Mesenchymal stem cell (in vitro differentiated cells and primary cell): ENCODE measurements at regions not wholly inside any gene's neighbourhood (a gene's known extent, or its start where the extent isn't known, plus 50 kb on each side); places are given as distances from the start of the nearest gene placed in this dataset.

Experiments
- DNase-seq: peaks from one replicate; pipeline ENCODE4 v3.0.0-alpha.2; 2013
- H2AFZ ChIP-seq: one replicate; pipeline ENCODE4 v1.6.1; 2013; ENCODE audit warnings: low read depth, mild to moderate bottlenecking, control low read depth, inconsistent platforms, low read length, moderate library complexity
- H2AK5ac ChIP-seq: 2 replicates; pipeline ENCODE4 v1.6.1; 2013; ENCODE audit warnings: low read length, moderate library complexity, mild to moderate bottlenecking, inconsistent platforms; ENCODE audit not compliant: severe bottlenecking
- H2BK120ac ChIP-seq: one replicate; pipeline ENCODE4 v1.6.1; 2013; ENCODE audit warnings: low read depth, mild to moderate bottlenecking, inconsistent platforms, low read length, moderate library complexity
- H2BK12ac ChIP-seq, 2 experiments: one replicate each; pipeline ENCODE4 v1.6.1; 2013; ENCODE audit warnings: inconsistent platforms in 2 of 2, low read length in 2 of 2, mild to moderate bottlenecking in 2 of 2, moderate library complexity in 2 of 2, control low read depth in 1 of 2
- H2BK15ac ChIP-seq: one replicate; pipeline ENCODE4 v1.6.1; 2013; ENCODE audit warnings: mild to moderate bottlenecking, low read depth, inconsistent platforms; ENCODE audit not compliant: poor library complexity, severe bottlenecking
- H2BK5ac ChIP-seq: 2 replicates; pipeline ENCODE4 v1.6.1; 2013; ENCODE audit warnings: low read depth, mild to moderate bottlenecking, low read length, control low read depth, inconsistent platforms; ENCODE audit not compliant: poor library complexity, severe bottlenecking
- H3K14ac ChIP-seq, 2 experiments: one replicate each; pipeline ENCODE4 v1.6.1; 2013; ENCODE audit warnings: inconsistent platforms in 2 of 2, low read length in 2 of 2, control low read depth in 1 of 2, mild to moderate bottlenecking in 1 of 2, moderate library complexity in 1 of 2
- H3K18ac ChIP-seq, 2 experiments: one replicate each; pipeline ENCODE4 v1.6.1; 2013; ENCODE audit warnings: inconsistent platforms in 2 of 2, low read length in 2 of 2, control low read depth in 1 of 2, low read depth in 1 of 2, mild to moderate bottlenecking in 1 of 2
- H3K23ac ChIP-seq, 2 experiments: one replicate each; pipeline ENCODE4 v1.6.1; 2013; ENCODE audit warnings: inconsistent platforms in 2 of 2, low read length in 2 of 2, mild to moderate bottlenecking in 2 of 2, moderate library complexity in 2 of 2, control low read depth in 1 of 2
- H3K27ac ChIP-seq: 2 replicates; pipeline ENCODE4 v1.5.1; 2013; ENCODE audit warnings: mild to moderate bottlenecking, moderate library complexity, low read length, control low read depth, inconsistent platforms; ENCODE audit not compliant: poor library complexity, severe bottlenecking
- H3K27me3 ChIP-seq, 2 experiments: 2 replicates each; pipeline versions ENCODE4 v1.6.1 to v1.7.0; 2013; ENCODE audit warnings: low read length in 2 of 2, mild to moderate bottlenecking in 2 of 2, moderate library complexity in 2 of 2, control low read depth in 1 of 2, inconsistent platforms in 1 of 2; ENCODE audit not compliant: control insufficient read depth in 1 of 2, insufficient read depth in 1 of 2
- H3K36me3 ChIP-seq, 2 experiments: 2 replicates each; pipeline versions ENCODE4 v1.6.1 to v1.7.0; 2013; ENCODE audit warnings: low read length in 2 of 2, control low read depth in 1 of 2, inconsistent platforms in 1 of 2, low read depth in 1 of 2, mild to moderate bottlenecking in 1 of 2; ENCODE audit not compliant: insufficient read depth in 2 of 2, control insufficient read depth in 1 of 2
- H3K4ac ChIP-seq, 2 experiments: one replicate each; pipeline ENCODE4 v1.6.1; 2013; ENCODE audit warnings: inconsistent platforms in 2 of 2, low read length in 2 of 2, mild to moderate bottlenecking in 2 of 2, moderate library complexity in 2 of 2, control low read depth in 1 of 2, low read depth in 1 of 2
- H3K4me1 ChIP-seq: 2 replicates; pipeline ENCODE4 v1.6.1; 2013; ENCODE audit warnings: low read depth, low read length, control low read depth; ENCODE audit not compliant: control insufficient read depth, insufficient read depth
- H3K4me2 ChIP-seq: 2 replicates; pipeline ENCODE4 v1.6.1; 2013; ENCODE audit warnings: low read length, mild to moderate bottlenecking, inconsistent platforms; ENCODE audit not compliant: poor library complexity, severe bottlenecking
- H3K4me3 ChIP-seq, 2 experiments: 2 replicates each; pipeline versions ENCODE4 v1.5.1 to v1.7.0; 2013; ENCODE audit warnings: low read length in 2 of 2, mild to moderate bottlenecking in 2 of 2, control low read depth in 1 of 2, low read depth in 1 of 2; ENCODE audit not compliant: insufficient read depth in 1 of 2
- H3K79me1 ChIP-seq: replicated peaks from 2 replicates; pipeline ENCODE4 v1.6.1; 2013; ENCODE audit warnings: mild to moderate bottlenecking, control low read depth, low read length, inconsistent platforms; ENCODE audit not compliant: poor library complexity, severe bottlenecking
- H3K9ac ChIP-seq: 2 replicates; pipeline ENCODE4 v1.7.0; 2013; ENCODE audit warnings: mild to moderate bottlenecking, low read length, moderate library complexity
- H3K9me3 ChIP-seq: 2 replicates; pipeline ENCODE4 v1.7.0; 2013; ENCODE audit warnings: mild to moderate bottlenecking, low read length; ENCODE audit not compliant: control insufficient read depth
- H4K8ac ChIP-seq: one replicate; pipeline ENCODE4 v1.6.1; 2013; ENCODE audit warnings: inconsistent platforms, mild to moderate bottlenecking, low read length, moderate library complexity
- H4K91ac ChIP-seq: one replicate; pipeline ENCODE4 v1.6.1; 2013; ENCODE audit warnings: mild to moderate bottlenecking, low read length, inconsistent platforms
- WGBS: methylation state at CpG from one replicate; pipeline ENCODE4 v1.1.7; 2013; ENCODE audit warnings: mixed read lengths; 5-methylcytosine and 5-hydroxymethylcytosine counted together

DNA sequence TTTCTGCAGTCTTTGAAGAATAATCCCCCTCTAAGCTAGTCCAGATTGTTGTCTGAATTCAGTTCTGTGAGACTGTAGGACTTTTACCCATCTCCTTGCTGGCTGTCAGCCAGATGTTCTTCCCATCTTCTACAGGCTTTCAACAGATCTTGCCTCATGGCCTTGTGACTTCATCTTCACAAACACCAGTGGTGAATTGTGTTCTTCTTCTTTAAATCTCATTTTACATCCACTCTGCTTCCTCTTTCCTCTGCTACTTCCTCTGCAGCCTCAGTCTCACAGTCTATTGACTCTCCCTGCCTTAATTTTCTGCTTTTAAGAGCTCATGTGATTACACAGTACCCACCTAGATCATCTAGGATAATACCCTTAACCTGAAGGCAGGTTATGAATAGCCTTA, 859.0 kb upstream of the SLITRK1 start:
- Histone ChIP-seq H2BK12ac (no peak overlapping the region), H4K8ac (no peak overlapping the region), H3K79me1 (no peaks in the 10 kb centered on the region), H4K91ac (no peak overlapping the region), H3K4ac (no peak overlapping the region), H2BK120ac (no peak overlapping the region), H2AK5ac (no peak overlapping the region), H3K27ac (no peak overlapping the region), H3K4me2 (no peak overlapping the region), H2BK15ac (no peak overlapping the region), H3K23ac (no peak overlapping the region), H3K18ac (no peak overlapping the region), H3K9ac (no peak overlapping the region), H3K27me3 (no peaks in the 10 kb centered on the region), H3K4me1 (no peaks in the 10 kb centered on the region), H3K36me3 (no peaks in the 10 kb centered on the region), H3K14ac (no peak overlapping the region), H2BK5ac (no peak overlapping the region), H3K4me3 (no peak overlapping the region), H3K9me3 (peaks cover 2% of the 10 kb centered on the region), H2AFZ (no peak overlapping the region)
- DNase-seq, result no peak

DNA sequence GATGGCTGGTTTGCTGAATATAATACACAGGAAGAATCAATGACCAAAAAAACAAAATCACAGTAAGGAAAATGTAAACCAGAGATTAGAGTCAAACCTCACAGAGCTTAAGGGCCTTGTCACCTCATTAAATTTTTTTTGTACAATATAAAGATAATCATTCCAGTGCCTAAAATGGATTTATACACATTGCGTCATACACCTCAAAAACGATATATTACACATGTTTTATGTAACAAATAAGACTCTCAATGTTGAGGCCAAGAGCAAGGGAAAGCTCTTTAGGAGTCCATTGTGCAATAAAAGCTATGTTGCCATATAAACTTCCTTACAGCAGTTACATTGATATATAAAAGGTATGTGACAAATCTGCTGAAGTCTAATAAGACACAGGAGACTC, 856.7 kb upstream of the SLITRK1 start:
- Histone ChIP-seq H3K14ac (no peak overlapping the region), H3K79me1 (no peaks in the 10 kb centered on the region), H3K4me1 (no peaks in the 10 kb centered on the region), H2BK120ac (no peak overlapping the region), H3K18ac (no peak overlapping the region), H3K4ac (no peak overlapping the region), H3K9me3 (peaks cover 2% of the 10 kb centered on the region), H2AFZ (no peak overlapping the region), H3K36me3 (no peaks in the 10 kb centered on the region), H2BK12ac (no peak overlapping the region), H2AK5ac (no peak overlapping the region), H3K4me3 (no peak overlapping the region), H3K4me2 (no peak overlapping the region), H2BK15ac (no peak overlapping the region), H3K23ac (no peak overlapping the region), H3K9ac (no peak overlapping the region), H4K91ac (no peak overlapping the region), H3K27ac (no peak overlapping the region), H3K27me3 (no peaks in the 10 kb centered on the region), H2BK5ac (no peak overlapping the region), H4K8ac (no peak overlapping the region)
- DNase-seq, result no peak
- WGBS, result 100% methylated on average over 2 of the region's 2 CpGs

DNA sequence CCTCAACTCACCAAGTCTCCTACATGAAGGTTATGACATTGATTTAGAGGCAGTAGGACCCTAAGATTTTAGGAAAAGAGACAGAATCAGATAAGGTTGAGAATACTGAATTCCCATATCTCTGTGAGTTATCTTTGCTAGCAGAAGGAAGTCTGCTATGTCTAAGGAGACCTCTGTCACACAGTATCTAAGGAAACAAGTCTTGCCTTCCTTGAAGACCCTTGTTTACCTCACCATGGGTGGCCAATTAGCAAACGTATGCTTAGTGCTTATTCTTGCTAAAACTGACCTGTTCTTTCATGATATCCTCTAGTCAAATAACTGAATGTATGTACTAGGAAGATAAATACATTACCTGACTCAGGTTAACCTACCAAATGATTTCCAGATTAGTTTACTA, 855.4 kb upstream of the SLITRK1 start:
- no CpG with 5 or more reads among the region's 1 CpG for WGBS
- Histone ChIP-seq H3K4me2 (no peak overlapping the region), H2AFZ (no peak overlapping the region), H3K9ac (no peak overlapping the region), H3K27me3 (no peaks in the 10 kb centered on the region), H2BK120ac (no peak overlapping the region), H4K8ac (no peak overlapping the region), H3K9me3 (peaks cover 2% of the 10 kb centered on the region), H3K79me1 (no peaks in the 10 kb centered on the region), H4K91ac (no peak overlapping the region), H3K4me1 (no peaks in the 10 kb centered on the region), H2AK5ac (no peak overlapping the region), H3K4ac (no peak overlapping the region), H3K18ac (no peak overlapping the region), H2BK12ac (no peak overlapping the region), H2BK5ac (no peak overlapping the region), H3K27ac (no peak overlapping the region), H3K4me3 (no peak overlapping the region), H3K23ac (no peak overlapping the region), H2BK15ac (no peak overlapping the region), H3K36me3 (no peaks in the 10 kb centered on the region), H3K14ac (no peak overlapping the region)
- no peak for DNase-seq

DNA sequence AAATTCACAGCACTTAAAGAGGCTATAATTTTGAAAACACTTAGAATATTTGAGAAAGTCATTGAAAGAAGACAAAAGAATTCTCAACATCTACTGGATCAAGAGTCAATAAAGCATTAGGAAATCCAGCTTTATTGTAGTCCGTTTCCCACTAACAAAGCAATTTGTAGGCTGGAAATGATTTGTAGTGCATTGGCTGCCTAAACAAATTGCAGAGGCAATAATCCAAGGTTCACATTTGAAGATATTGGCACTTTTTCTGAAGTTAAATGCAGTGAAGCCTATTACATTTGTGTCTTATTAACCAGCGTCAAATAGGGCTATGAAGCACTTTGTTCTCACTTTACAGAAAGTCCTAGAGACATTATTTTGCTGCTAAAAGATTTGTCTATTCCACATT, 848.1 kb upstream of the SLITRK1 start:
- no peak for DNase-seq
- H2BK5ac ChIP-seq, result no peak overlapping the region
- no peak overlapping the region for H4K8ac ChIP-seq
- no peak overlapping the region for H3K4ac ChIP-seq
- H3K36me3 ChIP-seq, result no peaks in the 10 kb centered on the region
- H2AFZ ChIP-seq, result no peak overlapping the region
- H3K27ac ChIP-seq, result no peak overlapping the region
- no peak overlapping the region for H4K91ac ChIP-seq
- H2BK15ac ChIP-seq, result no peak overlapping the region
- H3K4me3 ChIP-seq, result no peak overlapping the region
- H3K4me2 ChIP-seq, result no peak overlapping the region
- H2BK120ac ChIP-seq, result no peak overlapping the region
- no peaks in the 10 kb centered on the region for H3K9me3 ChIP-seq
- H3K14ac ChIP-seq, result no peak overlapping the region
- no peak overlapping the region for H2BK12ac ChIP-seq
- no peak overlapping the region for H2AK5ac ChIP-seq
- H3K4me1 ChIP-seq, result no peaks in the 10 kb centered on the region
- WGBS, result 80% methylated on average over 1 of the region's 2 CpGs
- H3K27me3 ChIP-seq, result no peaks in the 10 kb centered on the region
- no peaks in the 10 kb centered on the region for H3K79me1 ChIP-seq
- H3K9ac ChIP-seq, result no peak overlapping the region
- no peak overlapping the region for H3K18ac ChIP-seq
- no peak overlapping the region for H3K23ac ChIP-seq
